SJCRH30 (cell line): ENCODE measurements at regions not wholly inside any gene's neighbourhood (a gene's known extent, or its start where the extent isn't known, plus 50 kb on each side); places are given as distances from the start of the nearest gene placed in this dataset.
A peak's percentile ranks its signal among the peaks of the same experiment; 100 is the strongest.

Experiments
- DNase-seq, 2 experiments: peaks; one replicate each; pipeline ENCODE4 v3.0.0-alpha.2; 2015 to 2020
- H3K27ac ChIP-seq: fragments of 250-450 bp; sonication (Bioruptor Pico); 2 replicates; pipeline ENCODE4 v1.5.1; 2020; ENCODE audit warnings: mild to moderate bottlenecking, moderate library complexity
- H3K27me3 ChIP-seq: fragments of 250-450 bp; sonication (Bioruptor Pico); 2 replicates; pipeline ENCODE4 v1.5.1; 2020; ENCODE audit warnings: mild to moderate bottlenecking, moderate library complexity
- H3K36me3 ChIP-seq: fragments of 250-450 bp; sonication (Bioruptor Pico); 2 replicates; pipeline ENCODE4 v1.5.1; 2020; ENCODE audit warnings: mild to moderate bottlenecking, moderate library complexity
- H3K4me1 ChIP-seq: fragments of 250-450 bp; sonication (Bioruptor Pico); 2 replicates; pipeline ENCODE4 v1.5.1; 2020; ENCODE audit warnings: mild to moderate bottlenecking, moderate library complexity
- H3K4me3 ChIP-seq: fragments of 250-450 bp; sonication (Bioruptor Pico); 2 replicates; pipeline ENCODE4 v1.5.1; 2020; ENCODE audit warnings: mild to moderate bottlenecking, moderate library complexity
- H3K9me3 ChIP-seq: fragments of 250-450 bp; sonication (Bioruptor Pico); replicated peaks from 2 replicates; pipeline ENCODE4 v1.5.1; 2020; ENCODE audit warnings: mild to moderate bottlenecking, moderate library complexity

DNA sequence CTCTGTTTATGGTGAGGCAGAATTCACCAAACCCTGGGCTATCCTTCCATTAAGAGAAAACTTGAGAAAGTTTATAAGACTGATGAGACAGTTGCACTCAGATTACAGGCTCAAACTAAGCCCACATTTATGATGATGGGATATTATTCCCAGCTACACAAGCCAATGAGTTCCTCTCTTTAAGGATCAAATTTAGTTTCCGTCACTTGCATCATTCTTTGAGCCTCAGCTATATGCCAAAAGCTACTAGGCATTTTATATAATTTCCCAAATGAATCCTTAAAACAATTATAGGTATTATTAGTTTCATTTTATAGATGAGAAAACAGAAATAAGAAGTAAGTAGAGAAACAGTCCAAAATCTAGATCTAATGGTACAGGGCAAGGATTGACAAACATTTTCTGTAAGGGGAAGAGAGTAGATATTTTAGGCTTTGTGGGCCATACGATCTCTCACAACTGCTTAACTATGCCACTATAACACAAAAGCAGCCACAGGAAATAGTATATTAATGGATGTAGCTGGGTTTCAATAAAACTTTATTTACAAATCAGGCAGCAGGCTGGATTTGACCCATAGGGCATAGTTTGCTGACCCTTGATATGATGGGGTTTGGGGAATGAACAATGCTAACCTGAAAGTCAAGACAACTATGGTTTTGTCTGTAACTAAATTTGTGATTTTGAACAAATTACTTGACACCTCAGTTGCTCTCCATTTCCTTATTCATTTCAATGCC is 91.8 kb upstream of the PLXNC1 start:
- no peak for DNase-seq

DNA sequence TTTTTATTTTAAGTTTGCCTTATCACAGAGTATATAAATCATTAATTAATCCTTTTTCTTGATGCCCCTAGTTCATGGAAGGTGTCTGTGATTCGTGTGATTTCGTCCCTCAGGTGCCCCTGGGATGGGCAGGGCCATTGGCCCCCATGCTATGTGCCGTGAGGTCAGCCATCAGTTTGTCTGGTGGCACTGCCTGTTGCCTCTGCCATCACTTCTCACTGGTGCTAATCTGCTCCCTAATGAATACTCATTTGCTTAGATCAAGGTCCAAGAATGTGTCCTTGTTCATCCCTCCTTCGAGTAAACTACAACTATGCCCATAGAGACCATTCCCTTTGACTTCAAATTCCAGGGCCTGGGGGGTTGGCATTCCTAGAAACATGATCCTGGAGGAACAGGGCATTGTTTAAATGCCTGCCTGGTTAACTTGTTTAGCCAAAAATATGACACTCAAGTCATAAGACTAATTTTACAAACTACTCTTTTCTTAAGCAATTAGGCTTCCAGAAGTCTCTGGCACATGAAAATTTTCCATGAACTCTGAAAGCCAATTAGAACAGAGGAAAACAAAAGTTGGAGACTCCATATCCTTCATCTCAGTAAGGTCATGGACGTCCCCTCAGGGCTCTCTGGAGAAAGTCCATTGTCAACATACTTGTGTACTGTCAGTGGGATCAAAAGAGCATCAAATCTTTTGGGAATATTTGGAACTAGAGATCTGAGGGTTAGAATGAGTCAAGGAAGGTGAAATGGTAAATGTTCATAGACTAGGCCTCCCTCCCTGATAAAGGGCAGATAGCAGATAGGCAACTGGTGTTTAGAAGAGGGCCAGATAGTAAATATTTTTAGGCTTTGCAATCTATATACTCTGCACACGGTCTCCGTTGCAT is 90.9 kb upstream of the PLXNC1 start:
- Histone ChIP-seq H3K36me3 (no peaks in the 10 kb centered on the region), H3K27me3 (no peaks in the 10 kb centered on the region), H3K4me1 (peaks cover 3% of the 10 kb centered on the region; the same call in 1 of the 2 replicates), H3K27ac (no peak overlapping the region), H3K9me3 (no peaks in the 10 kb centered on the region), H3K4me3 (no peak overlapping the region)
- DNase-seq = no peak

More for the DNA sequence above, 91.8 kb upstream of the PLXNC1 start:
- Histone ChIP-seq H3K4me3 (no peak overlapping the region), H3K9me3 (no peaks in the 10 kb centered on the region), H3K36me3 (no peaks in the 10 kb centered on the region), H3K27me3 (no peaks in the 10 kb centered on the region), H3K27ac (no peak overlapping the region), H3K4me1 (peaks cover 3% of the 10 kb centered on the region; the same call in 1 of the 2 replicates)

DNA sequence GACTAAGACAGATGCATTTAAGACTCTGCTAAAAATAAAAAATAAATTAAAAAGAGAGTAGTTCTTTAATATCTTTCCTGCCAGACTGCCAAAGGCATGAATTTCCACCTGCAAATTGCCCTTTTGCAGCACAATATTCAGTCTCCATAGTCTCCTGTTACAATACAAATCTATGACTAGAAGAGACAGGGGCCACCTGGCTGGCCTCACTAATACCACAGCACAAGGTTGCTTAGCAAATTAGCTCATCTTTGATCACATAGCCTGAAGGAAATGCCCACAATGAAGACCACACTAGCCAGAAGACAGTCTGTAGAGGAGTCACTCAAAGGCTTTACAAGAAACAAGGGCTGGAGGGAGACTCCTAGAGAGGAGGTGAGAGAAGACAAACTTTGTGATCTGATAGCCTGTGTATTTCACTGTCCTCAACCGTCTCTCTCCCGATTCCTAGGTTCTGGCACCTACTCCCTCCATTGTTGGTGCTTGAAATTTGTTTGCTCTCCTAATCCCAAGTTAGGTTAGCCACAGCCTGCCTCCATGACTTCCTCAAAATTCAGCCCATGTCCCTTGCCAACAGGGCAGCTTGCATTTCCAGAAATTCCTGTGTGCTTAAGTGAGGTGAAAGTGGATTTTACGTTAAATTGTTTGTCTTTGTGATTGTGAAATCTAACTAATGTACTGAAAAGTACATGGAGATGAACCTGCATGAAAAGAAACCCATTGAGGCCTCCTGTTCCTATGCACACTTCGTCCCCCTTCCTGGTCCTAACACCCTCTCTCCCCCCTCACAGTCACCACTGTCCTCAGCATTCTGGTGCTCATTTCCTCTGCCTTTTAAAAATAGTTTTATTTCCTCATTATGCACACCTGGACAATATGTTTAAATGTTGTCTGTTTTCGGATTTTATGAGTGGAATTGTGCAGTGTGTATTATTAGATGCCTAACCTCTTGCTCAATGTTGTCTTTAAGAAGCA is 88.7 kb upstream of the PLXNC1 start:
- H3K27ac ChIP-seq = no peak overlapping the region
- no peak overlapping the region for H3K4me3 ChIP-seq
- no peaks in the 10 kb centered on the region for H3K4me1 ChIP-seq
- H3K36me3 ChIP-seq = no peaks in the 10 kb centered on the region
- no peaks in the 10 kb centered on the region for H3K27me3 ChIP-seq
- no peaks in the 10 kb centered on the region for H3K9me3 ChIP-seq
- DNase-seq = no peak

DNA sequence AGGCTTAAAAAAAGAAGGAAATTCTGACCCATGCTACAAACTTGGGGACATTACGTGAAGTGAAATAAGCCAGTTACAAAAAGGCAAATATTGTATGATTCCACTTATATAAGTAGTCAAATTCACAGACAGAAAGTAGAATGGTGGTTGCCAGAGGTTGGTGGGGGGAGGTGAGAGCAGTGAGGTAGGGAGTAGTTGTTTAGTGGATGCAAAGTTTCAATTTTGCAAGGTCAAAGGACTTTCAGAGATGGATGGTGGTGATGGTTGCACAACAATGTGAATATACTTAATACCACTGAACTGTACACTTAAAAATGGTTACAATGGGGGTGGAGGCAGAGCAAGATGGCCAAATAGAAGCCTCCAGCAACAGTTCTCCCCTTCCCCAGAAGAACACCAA is 86.2 kb upstream of the PLXNC1 start:
- Histone ChIP-seq H3K36me3 (no peaks in the 10 kb centered on the region), H3K27ac (no peak overlapping the region), H3K27me3 (no peaks in the 10 kb centered on the region), H3K4me1 (no peaks in the 10 kb centered on the region), H3K9me3 (no peaks in the 10 kb centered on the region), H3K4me3 (no peak overlapping the region)
- DNase-seq = no peak

DNA sequence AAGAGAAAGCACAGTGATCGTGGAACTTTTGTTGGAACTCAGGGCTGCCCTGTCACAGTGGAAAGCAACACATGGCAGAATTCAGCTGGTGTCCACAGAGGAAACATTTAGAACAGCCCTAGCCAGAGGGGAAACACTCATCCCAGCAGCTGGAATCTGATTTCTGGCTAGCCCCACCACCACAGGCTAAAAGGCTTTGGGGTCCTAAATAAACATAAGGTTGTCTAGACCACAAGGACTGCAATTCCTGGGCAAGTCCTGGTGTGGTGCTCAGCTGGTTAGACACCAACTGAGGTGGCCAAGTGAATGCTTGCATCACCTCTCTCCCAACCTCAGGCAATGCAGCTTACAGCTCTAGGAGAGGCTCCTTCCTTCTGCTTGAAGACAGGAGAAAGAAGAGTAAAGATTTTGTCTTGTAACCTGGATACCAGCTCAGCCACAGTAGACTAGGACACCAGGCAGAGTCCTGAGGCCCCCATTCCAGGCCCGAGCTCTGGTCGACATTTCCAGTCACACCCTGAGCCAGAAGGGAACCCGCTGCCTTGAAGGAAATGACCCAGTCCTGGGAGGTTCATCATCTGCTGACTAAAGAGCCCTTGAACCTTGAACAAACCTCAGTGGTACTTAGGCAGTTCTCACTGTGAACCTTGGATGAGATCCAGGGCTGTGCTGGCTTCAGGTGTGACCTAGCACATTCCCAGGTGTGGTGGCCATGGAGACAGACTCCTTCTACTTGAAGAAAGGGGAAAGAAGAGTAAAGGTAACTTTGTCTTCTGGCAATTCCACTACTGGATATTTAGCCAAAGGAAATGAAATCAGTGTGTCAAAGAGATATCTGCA is 85.4 kb upstream of the PLXNC1 start:
- DNase-seq = no peak
- Histone ChIP-seq H3K36me3 (no peaks in the 10 kb centered on the region), H3K27ac (no peak overlapping the region), H3K4me3 (no peak overlapping the region), H3K27me3 (no peaks in the 10 kb centered on the region), H3K9me3 (no peaks in the 10 kb centered on the region), H3K4me1 (no peaks in the 10 kb centered on the region)

DNA sequence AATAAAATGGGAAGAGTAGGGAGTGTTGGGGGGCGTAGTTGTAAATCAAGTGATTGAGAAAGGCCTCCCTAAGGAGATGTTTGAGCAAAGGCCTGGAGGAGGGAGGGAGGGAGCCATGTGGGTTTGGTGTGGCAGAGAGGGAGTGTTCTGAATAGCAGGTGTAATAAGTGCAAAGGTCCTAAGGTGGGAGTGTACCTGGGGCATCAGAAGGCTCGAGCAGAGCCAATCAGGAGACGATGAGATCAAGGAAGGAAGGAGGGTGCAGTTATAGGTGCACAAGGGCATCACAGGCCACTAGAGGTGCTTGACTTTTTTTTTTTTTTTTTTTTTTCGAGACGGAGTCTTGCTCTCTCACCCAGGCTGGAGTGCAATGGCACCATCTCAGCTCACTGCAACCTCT is 77.9 kb upstream of the PLXNC1 start:
- Histone ChIP-seq H3K27me3 (no peaks in the 10 kb centered on the region), H3K4me1 (no peaks in the 10 kb centered on the region), H3K4me3 (no peak overlapping the region), H3K36me3 (no peaks in the 10 kb centered on the region), H3K9me3 (no peaks in the 10 kb centered on the region), H3K27ac (no peak overlapping the region)
- no peak for DNase-seq

DNA sequence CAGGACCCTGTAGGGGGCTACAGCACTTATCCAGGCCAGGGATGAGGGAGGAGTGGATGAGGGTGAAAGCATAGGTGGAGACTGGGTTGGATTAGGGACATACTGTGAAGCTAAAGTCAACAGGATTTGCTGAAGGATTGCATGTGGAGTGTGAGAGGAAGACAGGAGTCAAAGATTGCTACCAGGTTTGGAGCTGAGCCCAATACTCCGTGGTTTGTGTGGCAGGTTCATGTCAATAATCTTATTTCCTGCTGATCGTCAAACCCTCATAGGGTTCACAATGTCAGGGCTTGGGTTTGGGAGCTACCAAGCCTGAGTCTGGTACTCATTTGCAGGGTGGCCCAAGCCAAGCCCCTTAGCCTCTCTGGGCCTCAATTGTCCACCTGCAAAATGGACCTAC is 77.1 kb upstream of the PLXNC1 start:
- Histone ChIP-seq H3K27ac (no peak overlapping the region), H3K36me3 (no peaks in the 10 kb centered on the region), H3K4me3 (no peak overlapping the region), H3K27me3 (no peaks in the 10 kb centered on the region), H3K4me1 (no peaks in the 10 kb centered on the region), H3K9me3 (no peaks in the 10 kb centered on the region)
- no peak for DNase-seq

DNA sequence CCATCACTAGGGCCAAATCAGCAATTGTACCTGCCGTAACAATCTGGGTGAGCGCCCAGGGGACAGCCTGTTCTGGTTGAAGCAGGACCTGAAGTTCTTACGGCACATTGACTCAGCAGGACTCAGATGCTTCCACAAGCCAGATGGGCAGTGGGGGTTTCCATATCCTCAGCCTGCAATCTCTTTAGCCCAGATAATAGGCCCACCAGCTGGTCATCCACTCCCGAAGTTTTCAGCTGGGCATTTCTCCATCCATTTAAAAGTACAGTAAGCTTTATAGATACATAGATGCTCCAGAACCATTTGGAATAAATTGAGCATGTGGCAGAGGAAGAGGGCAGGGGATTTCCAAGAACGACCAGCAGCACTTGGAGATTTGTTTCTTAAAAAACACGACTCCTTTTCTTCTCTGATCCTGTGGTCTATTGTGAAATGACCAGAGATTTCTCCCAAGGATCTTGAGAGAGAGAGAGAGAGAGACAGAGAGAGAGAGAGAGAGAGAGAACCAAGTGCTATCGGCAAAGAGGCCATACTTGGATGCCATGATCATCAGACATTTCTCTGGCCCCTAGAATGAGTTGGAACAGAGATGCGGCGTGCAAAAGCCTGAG is 74.8 kb upstream of the PLXNC1 start:
- Histone ChIP-seq H3K4me3 (no peak overlapping the region), H3K36me3 (no peaks in the 10 kb centered on the region), H3K9me3 (no peaks in the 10 kb centered on the region), H3K4me1 (no peaks in the 10 kb centered on the region), H3K27ac (no peak overlapping the region), H3K27me3 (no peaks in the 10 kb centered on the region)
- DNase-seq = no peak

DNA sequence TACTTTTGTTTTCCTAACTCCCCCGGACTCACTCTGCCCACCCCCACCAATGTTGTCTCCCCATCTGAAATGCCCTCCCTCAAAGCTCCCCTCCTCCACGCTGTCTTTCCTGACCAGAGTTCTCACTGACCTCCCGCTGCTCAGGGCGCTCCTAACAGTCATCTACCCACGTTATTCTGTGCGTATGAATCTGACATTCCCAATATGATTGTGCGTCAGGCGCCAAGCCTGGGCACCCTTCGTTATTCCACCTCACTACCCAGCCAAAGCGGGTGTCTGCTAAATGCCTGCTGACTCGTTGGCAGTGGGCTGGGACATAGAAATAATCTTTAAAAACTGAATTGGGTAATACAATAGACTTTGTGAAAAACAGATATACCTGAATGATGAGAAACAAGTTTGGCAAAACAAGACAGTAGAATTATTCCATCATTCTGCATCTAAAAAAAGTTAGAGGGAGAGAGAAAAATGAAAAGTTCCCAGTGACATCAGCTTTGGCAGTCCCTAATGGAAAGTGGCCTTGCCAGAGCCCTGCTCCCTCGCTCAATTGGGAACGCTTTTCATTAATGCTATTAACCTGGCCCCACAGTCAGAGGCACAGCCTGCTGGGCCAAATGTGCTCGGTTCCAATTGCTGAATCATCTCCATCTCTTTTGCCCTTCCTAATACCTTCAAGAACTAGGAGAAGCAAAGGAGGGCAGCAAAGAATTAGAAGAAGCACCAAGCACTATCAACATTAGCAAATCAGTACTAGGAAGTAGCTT is 74.0 kb upstream of the PLXNC1 start:
- no peaks in the 10 kb centered on the region for H3K27me3 ChIP-seq
- no peaks in the 10 kb centered on the region for H3K4me1 ChIP-seq
- no peaks in the 10 kb centered on the region for H3K36me3 ChIP-seq
- DNase-seq = no peak
- H3K27ac ChIP-seq = no peak overlapping the region
- no peak overlapping the region for H3K4me3 ChIP-seq
- H3K9me3 ChIP-seq = no peaks in the 10 kb centered on the region

DNA sequence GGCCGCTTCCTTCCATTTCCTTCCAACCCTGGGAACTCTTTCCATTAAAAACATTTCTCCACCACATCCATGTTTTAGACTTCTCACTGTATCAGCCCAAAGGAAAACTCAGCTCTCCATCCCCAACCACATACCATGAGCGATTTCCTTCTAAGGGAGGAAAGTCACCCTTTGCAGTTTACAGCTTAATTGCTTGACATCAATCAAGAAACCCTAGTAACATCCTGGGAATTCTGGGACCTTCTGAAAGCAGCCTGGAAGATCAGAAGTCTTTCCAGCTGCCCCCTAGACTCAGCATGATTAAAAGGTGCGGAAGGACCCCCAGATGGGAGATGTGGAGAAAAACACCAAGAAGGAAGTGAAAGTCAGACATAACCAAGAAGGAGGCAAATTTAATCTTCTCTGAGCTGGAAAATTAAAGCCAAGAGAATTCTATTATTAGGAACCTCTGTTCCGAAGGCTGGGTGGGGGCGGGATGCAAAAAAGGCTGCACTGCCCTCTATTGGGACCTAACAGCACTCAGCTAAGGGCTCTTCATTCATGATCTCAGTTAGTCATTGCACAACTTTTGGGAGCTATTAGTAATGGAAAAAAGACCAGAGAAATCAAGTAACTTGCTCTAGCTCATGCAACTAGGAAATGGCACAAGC is 73.3 kb upstream of the PLXNC1 start:
- Histone ChIP-seq H3K4me1 (no peaks in the 10 kb centered on the region), H3K36me3 (no peaks in the 10 kb centered on the region), H3K27me3 (no peaks in the 10 kb centered on the region), H3K9me3 (no peaks in the 10 kb centered on the region), H3K27ac (no peak overlapping the region), H3K4me3 (no peak overlapping the region)
- DNase-seq = peak in 1 of 2 experiments; percentile 43

DNA sequence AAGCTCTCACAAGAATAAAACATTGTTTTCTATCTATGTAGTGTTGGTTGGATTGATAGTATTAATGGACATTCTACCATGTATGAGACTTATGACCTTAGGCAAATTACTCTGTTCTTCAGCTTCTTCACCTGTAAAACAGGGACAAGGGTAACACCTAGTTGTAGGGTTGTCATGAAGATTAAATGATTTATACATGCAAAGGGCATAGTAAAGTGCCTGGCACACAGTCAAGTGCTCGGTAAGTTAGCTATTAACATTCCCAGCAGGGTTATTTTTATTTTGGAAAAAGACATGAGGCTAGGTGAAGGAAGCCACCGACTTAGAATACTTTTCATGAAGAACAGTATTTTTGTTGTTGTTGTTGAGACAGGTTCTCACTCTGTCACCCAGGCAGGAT is 71.2 kb upstream of the PLXNC1 start:
- DNase-seq = no peak
- Histone ChIP-seq H3K4me3 (no peak overlapping the region), H3K27ac (no peak overlapping the region), H3K36me3 (no peaks in the 10 kb centered on the region), H3K4me1 (no peaks in the 10 kb centered on the region), H3K9me3 (no peaks in the 10 kb centered on the region), H3K27me3 (no peaks in the 10 kb centered on the region)

DNA sequence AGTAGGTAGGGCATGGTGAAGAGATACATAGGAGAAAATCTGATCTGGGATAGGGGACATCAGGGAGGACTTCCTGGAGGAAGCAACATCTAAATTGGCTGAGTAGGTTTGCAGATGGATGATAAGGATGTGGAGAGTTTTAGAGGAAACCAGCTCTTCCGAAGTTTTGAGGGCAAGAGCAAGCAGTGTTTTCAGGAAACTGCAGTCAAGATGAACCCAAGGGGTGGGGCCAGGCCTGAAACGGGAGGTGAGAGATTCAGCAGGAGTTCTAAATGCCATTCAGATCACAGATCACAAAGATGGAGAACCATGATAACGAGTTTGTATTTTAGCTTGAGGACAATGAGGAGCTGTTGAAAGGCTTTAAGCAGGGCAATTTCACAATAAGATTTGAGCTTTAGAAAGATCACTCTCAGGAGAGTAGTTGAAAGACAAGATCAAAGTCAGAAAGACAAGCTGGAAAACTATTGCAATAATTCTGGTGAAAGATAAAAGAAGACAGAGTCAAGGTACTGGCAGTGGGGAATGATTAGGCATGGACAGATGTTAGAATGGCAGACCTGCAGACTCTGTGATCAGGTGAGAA is 70.1 kb upstream of the PLXNC1 start:
- no peaks in the 10 kb centered on the region for H3K27me3 ChIP-seq

More for the DNA sequence above, 70.1 kb upstream of the PLXNC1 start:
- no peaks in the 10 kb centered on the region for H3K36me3 ChIP-seq
- no peak for DNase-seq
- H3K4me1 ChIP-seq = no peaks in the 10 kb centered on the region
- H3K4me3 ChIP-seq = no peak overlapping the region
- H3K27ac ChIP-seq = no peak overlapping the region
- no peaks in the 10 kb centered on the region for H3K9me3 ChIP-seq
